Neural progenitor cell (in vitro differentiated cells): ENCODE measurements at regions not wholly inside any gene's neighbourhood (a gene's known extent, or its start where the extent isn't known, plus 50 kb on each side); places are given as distances from the start of the nearest gene placed in this dataset.

Experiments
- DNase-seq: peaks from one replicate; pipeline ENCODE4 v3.0.0-alpha.2; 2016; ENCODE audit warnings: low spot score
- H2AFZ ChIP-seq: fragments of 200-600 bp; sonication (generic); replicated peaks from 2 replicates; pipeline ENCODE4 v1.6.1; 2016; ENCODE audit warnings: antibody characterized with exemption
- H3F3A ChIP-seq: fragments of 200-600 bp; sonication (generic); 2 replicates; pipeline ENCODE4 v1.6.1; 2016; ENCODE audit warnings: antibody characterized with exemption, low read depth
- H3K27ac ChIP-seq: fragments of 200-600 bp; sonication (generic); 2 replicates; pipeline ENCODE4 v1.5.1; 2016; ENCODE audit warnings: mild to moderate bottlenecking
- H3K27me3 ChIP-seq: fragments of 200-600 bp; sonication (generic); 2 replicates; pipeline ENCODE4 v1.6.1; 2016; ENCODE audit warnings: mild to moderate bottlenecking, moderate library complexity
- H3K36me3 ChIP-seq: fragments of 200-600 bp; sonication (generic); 2 replicates; pipeline ENCODE4 v1.5.1; 2016
- H3K4me1 ChIP-seq: fragments of 200-600 bp; sonication (generic); 2 replicates; pipeline ENCODE4 v1.6.1; 2016; ENCODE audit warnings: mixed run types
- H3K4me2 ChIP-seq: fragments of 200-600 bp; sonication (generic); 2 replicates; pipeline ENCODE4 v1.6.1; 2016
- H3K4me3 ChIP-seq: fragments of 200-600 bp; sonication (generic); 2 replicates; pipeline ENCODE4 v1.5.1; 2016
- H3K79me2 ChIP-seq: fragments of 200-600 bp; sonication (generic); 2 replicates; pipeline ENCODE4 v1.6.1; 2016; ENCODE audit warnings: low read depth
- H3K9ac ChIP-seq: fragments of 200-600 bp; sonication (generic); 2 replicates; pipeline ENCODE4 v1.6.1; 2016
- H3K9me3 ChIP-seq: fragments of 200-600 bp; sonication (generic); 2 replicates; pipeline ENCODE4 v1.5.1; 2016; ENCODE audit warnings: low read depth
- H4K20me1 ChIP-seq: fragments of 200-600 bp; sonication (generic); 2 replicates; pipeline ENCODE4 v1.6.1; 2016; ENCODE audit warnings: low read depth
- H3K27ac Mint-ChIP-seq: 3 replicates; pipeline ENCODE4 v1.8.0; 2021; ENCODE audit warnings: mixed read lengths
- H3K27me3 Mint-ChIP-seq: 2 replicates; pipeline ENCODE4 v1.8.0; 2022; ENCODE audit warnings: low read depth, mild to moderate bottlenecking, inconsistent platforms, moderate library complexity, mixed read lengths; ENCODE audit not compliant: insufficient read depth
- H3K36me3 Mint-ChIP-seq: 3 replicates; pipeline ENCODE4 v1.8.0; 2021; ENCODE audit warnings: mixed read lengths
- H3K4me1 Mint-ChIP-seq: 3 replicates; pipeline ENCODE4 v1.8.0; 2021; ENCODE audit warnings: mixed read lengths
- H3K4me3 Mint-ChIP-seq: 3 replicates; pipeline ENCODE4 v1.8.0; 2021; ENCODE audit warnings: mild to moderate bottlenecking, moderate library complexity, mixed read lengths
- H3K9me3 Mint-ChIP-seq: 3 replicates; pipeline ENCODE4 v1.8.0; 2020; ENCODE audit warnings: mixed read lengths
- EZH2 ChIP-seq: fragments of 200-600 bp; sonication (generic); IDR thresholded peaks from 2 replicates; pipeline ENCODE4 v1.6.1; 2017; ENCODE audit warnings: antibody characterized with exemption, mild to moderate bottlenecking, moderate library complexity
- EZH2phosphoT487 ChIP-seq: fragments of 200-600 bp; sonication (generic); IDR thresholded peaks from 2 replicates; pipeline ENCODE4 v1.6.1; 2017; ENCODE audit warnings: antibody characterized with exemption
- TF ChIP-seq, protein P1 (sequence below): fragments of 200-600 bp; sonication (generic); IDR thresholded peaks from 2 replicates; pipeline ENCODE4 v1.5.1; 2017; ENCODE audit warnings: antibody characterized with exemption, mild to moderate bottlenecking

DNA sequence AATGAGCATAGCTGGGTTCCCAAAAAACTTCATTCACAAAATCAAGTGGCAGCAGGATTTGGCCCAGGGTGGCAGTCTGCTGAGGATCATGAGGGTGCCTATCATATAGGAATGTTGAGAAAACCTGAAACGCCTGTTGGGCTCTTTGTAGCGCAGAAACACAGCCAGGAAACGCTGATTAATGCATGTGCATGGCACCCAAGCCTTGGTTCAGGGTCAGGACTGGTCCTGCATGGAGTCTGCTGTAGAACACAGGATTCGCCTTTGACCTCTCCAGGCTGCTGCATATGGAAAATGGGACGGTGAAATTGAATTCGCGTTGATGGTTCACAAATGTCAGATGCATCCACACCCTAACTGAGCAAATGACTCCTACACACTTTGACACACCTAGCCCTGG, 227.9 kb upstream of the COPS8 start:
- Histone ChIP-seq H3K9me3 (no peaks in the 10 kb centered on the region), H3K4me2 (peak overlapping the region; percentile 67), H3K9ac (no peak overlapping the region), H3K27me3 (no peaks in the 10 kb centered on the region), H3K27ac (no peak overlapping the region), H3K4me1 (peaks cover 47% of the 10 kb centered on the region), H3F3A (peaks cover 31% of the 10 kb centered on the region), H3K79me2 (no peaks in the 10 kb centered on the region), H3K36me3 (no peaks in the 10 kb centered on the region), H3K4me3 (no peak overlapping the region), H2AFZ (no peak overlapping the region), H4K20me1 (no peaks in the 10 kb centered on the region)
- no peak for TF ChIP-seq EZH2
- TF ChIP-seq EZH2phosphoT487: no peak
- TF ChIP-seq, protein P1, sequence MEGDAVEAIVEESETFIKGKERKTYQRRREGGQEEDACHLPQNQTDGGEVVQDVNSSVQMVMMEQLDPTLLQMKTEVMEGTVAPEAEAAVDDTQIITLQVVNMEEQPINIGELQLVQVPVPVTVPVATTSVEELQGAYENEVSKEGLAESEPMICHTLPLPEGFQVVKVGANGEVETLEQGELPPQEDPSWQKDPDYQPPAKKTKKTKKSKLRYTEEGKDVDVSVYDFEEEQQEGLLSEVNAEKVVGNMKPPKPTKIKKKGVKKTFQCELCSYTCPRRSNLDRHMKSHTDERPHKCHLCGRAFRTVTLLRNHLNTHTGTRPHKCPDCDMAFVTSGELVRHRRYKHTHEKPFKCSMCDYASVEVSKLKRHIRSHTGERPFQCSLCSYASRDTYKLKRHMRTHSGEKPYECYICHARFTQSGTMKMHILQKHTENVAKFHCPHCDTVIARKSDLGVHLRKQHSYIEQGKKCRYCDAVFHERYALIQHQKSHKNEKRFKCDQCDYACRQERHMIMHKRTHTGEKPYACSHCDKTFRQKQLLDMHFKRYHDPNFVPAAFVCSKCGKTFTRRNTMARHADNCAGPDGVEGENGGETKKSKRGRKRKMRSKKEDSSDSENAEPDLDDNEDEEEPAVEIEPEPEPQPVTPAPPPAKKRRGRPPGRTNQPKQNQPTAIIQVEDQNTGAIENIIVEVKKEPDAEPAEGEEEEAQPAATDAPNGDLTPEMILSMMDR: no peak
- DNase-seq: no peak
- Mint-ChIP-seq H3K4me3 (no peak overlapping the region), H3K27me3 (peaks cover 23% of the 10 kb centered on the region), H3K27ac (peak overlapping the region; percentile 34), H3K4me1 (peaks cover 88% of the 10 kb centered on the region), H3K9me3 (peaks cover 14% of the 10 kb centered on the region), H3K36me3 (peaks cover 2% of the 10 kb centered on the region)

DNA sequence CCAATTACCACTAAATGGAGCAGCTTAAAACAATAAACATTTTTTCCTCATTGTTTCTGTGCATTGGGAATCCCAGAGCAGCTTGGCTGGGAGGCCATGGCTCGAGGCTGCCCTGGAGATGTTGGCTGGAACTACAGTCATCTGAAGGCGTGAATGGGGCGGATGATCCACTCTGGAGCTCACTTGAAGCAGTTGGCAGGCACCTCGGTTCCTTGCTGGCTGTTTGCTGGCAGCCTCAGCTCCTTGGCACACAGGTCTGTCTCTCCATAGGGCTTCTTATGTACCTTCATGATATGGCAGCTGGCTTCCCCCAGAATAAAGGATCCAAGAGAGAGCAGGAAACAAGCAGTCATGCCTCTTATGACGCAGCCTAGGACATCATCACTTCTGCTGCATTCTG, 227.0 kb upstream of the COPS8 start:
- H3K27me3 Mint-ChIP-seq: peaks cover 24% of the 10 kb centered on the region
- H3K4me3 ChIP-seq: no peak overlapping the region
- H3K27me3 ChIP-seq: no peaks in the 10 kb centered on the region
- no peaks in the 10 kb centered on the region for H4K20me1 ChIP-seq
- H3K4me2 ChIP-seq: no peak overlapping the region
- H3K27ac Mint-ChIP-seq: no peak overlapping the region
- no peak overlapping the region for H3K27ac ChIP-seq
- H3K4me3 Mint-ChIP-seq: no peak overlapping the region
- no peak overlapping the region for H2AFZ ChIP-seq
- peaks cover 14% of the 10 kb centered on the region for H3K9me3 Mint-ChIP-seq
- H3K4me1 ChIP-seq: peaks cover 40% of the 10 kb centered on the region
- DNase-seq: no peak
- no peaks in the 10 kb centered on the region for H3K79me2 ChIP-seq
- H3K36me3 ChIP-seq: no peaks in the 10 kb centered on the region
- peaks cover 2% of the 10 kb centered on the region for H3K36me3 Mint-ChIP-seq
- no peak overlapping the region for H3K9ac ChIP-seq
- TF ChIP-seq, protein P1: no peak
- TF ChIP-seq EZH2phosphoT487: no peak
- TF ChIP-seq EZH2: no peak
- no peaks in the 10 kb centered on the region for H3K9me3 ChIP-seq
- peaks cover 86% of the 10 kb centered on the region for H3K4me1 Mint-ChIP-seq
- peaks cover 31% of the 10 kb centered on the region for H3F3A ChIP-seq

DNA sequence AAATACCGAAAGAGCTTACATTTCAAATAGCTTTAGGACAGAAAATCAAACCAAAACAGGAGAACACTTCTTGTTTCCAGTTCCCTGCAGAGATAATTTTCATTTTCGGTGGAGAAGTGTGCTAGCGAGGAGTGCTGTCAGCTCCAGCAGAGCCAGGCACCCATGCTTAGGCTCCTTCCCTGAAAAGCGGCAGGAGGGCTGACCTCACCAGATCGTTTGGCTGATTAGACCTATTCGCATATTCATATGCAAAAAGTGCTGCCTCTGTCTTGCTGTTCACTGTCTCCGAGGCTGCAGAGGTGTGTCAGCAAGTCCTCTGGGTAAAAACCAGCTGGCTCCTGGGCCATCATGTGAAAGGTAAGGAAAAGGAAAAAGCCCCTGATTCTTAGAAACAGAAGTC, 225.8 kb upstream of the COPS8 start:
- no peak overlapping the region for H3K9ac ChIP-seq
- H3K4me3 ChIP-seq: no peak overlapping the region
- H3K36me3 Mint-ChIP-seq: peaks cover 5% of the 10 kb centered on the region
- peaks cover 23% of the 10 kb centered on the region for H3K27me3 Mint-ChIP-seq
- H4K20me1 ChIP-seq: no peaks in the 10 kb centered on the region
- H3K36me3 ChIP-seq: no peaks in the 10 kb centered on the region
- H3K4me1 ChIP-seq: peaks cover 33% of the 10 kb centered on the region
- no peak for DNase-seq
- peaks cover 4% of the 10 kb centered on the region for H3K9me3 ChIP-seq
- H3K27ac ChIP-seq: no peak overlapping the region
- TF ChIP-seq, protein P1: no peak
- TF ChIP-seq EZH2 (no peak), EZH2phosphoT487 (no peak)
- H3K4me3 Mint-ChIP-seq: no peak overlapping the region
- H3F3A ChIP-seq: peaks cover 31% of the 10 kb centered on the region
- peaks cover 77% of the 10 kb centered on the region for H3K4me1 Mint-ChIP-seq
- H2AFZ ChIP-seq: no peak overlapping the region
- H3K27me3 ChIP-seq: no peaks in the 10 kb centered on the region
- H3K4me2 ChIP-seq: no peak overlapping the region
- H3K79me2 ChIP-seq: no peaks in the 10 kb centered on the region
- peaks cover 25% of the 10 kb centered on the region for H3K9me3 Mint-ChIP-seq
- H3K27ac Mint-ChIP-seq: no peak overlapping the region
